Tibial nerve (tissue), 3 donors: ENCODE measurements at regions not wholly inside any gene's neighbourhood (a gene's known extent, or its start where the extent isn't known, plus 50 kb on each side); places are given as distances from the start of the nearest gene placed in this dataset.

ENCODE experiments used
- CTCF ChIP-seq, 5 experiments: fragments of 200-600 bp in 3 of 5; fragments of 450-650 bp in 2 of 5; sonication (generic) in 3 of 5; IDR thresholded peaks; one replicate each; pipeline ENCODE4 v1.5.1; 2016 to 2019; ENCODE audit warnings: antibody characterized with exemption in 5 of 5, mild to moderate bottlenecking in 3 of 5, moderate library complexity in 2 of 5
- POLR2A ChIP-seq, 2 donors: fragments of 450-650 bp; IDR thresholded peaks; one replicate each; pipeline ENCODE4 v1.6.1; 2017; ENCODE audit warnings: antibody characterized with exemption in 2 of 2, mild to moderate bottlenecking in 2 of 2, moderate library complexity in 2 of 2

- no peak for TF ChIP-seq CTCF (IDR thresholded peaks at IDR 0.05)
- no peak for TF ChIP-seq POLR2A (IDR thresholded peaks at IDR 0.05)
These were observed 157.4 kb downstream of the KLHL28 start for GRCh38 chr14:44804391-44804790.
